HCT116 (cell line): ENCODE measurements at regions not wholly inside any gene's neighbourhood (a gene's known extent, or its start where the extent isn't known, plus 50 kb on each side); places are given as distances from the start of the nearest gene placed in this dataset.

Experiments used
- ATAC-seq: fragments of 200-7000 bp; cut with Tn5 transposase; 2 replicates; pipeline ENCODE4 v1.9.1; 2020; ENCODE audit warnings: mild to moderate bottlenecking, moderate library complexity
- BruUV-seq: library from RNA; stranded (reverse); fragments of 400-500 nt; replicated peaks from 2 replicates; lab custom pipeline; 2021; lab: Mats Ljungman, UMichigan
- CTCF ChIA-PET: fragments of 300-600 bp; sonication (Branson Sonifier 250); formaldehyde crosslinking; loops from one replicate; lab custom pipeline; 2021; ENCODE audit warnings: antibody characterized with exemption; lab: Charles Lee
- POLR2A ChIA-PET: fragments of 300-600, 350-600 bp; sonication (Branson Sonifier 250); formaldehyde crosslinking; loops from one replicate; lab custom pipeline; 2021; ENCODE audit warnings: antibody characterized with exemption; lab: Charles Lee
- RAD21 ChIA-PET, 2 experiments: fragments of 300-600 bp; sonication (Branson Sonifier 250); formaldehyde crosslinking; loops; one replicate each; lab custom pipeline; 2023; ENCODE audit warnings: low total read pairs in 2 of 2; ENCODE audit not compliant: uncharacterized antibody in 2 of 2, unreplicated experiment in 2 of 2, low non-redundant PET in 1 of 2; lab: Charles Lee
- DNase-seq: peaks from one replicate; pipeline ENCODE4 v3.0.0-alpha.2; 2010; ENCODE audit warnings: low read depth, low spot score
- H2AFZ ChIP-seq: fragments of 200-600 bp; shearing (Covaris generic), sonication (generic); 2 replicates; pipeline ENCODE4 v1.6.1; 2017; ENCODE audit warnings: low read depth, mixed run types, mixed read lengths, antibody characterized with exemption, low read length; ENCODE audit not compliant: poor library complexity, severe bottlenecking
- H3K27ac ChIP-seq: 2 replicates; pipeline ENCODE4 v1.5.1; 2012; ENCODE audit warnings: low read depth, low read length
- H3K27me3 ChIP-seq: fragments of 200-600 bp; sonication (generic); 2 replicates; pipeline ENCODE4 v1.6.1; 2016; ENCODE audit warnings: mixed run types, low read length, mixed read lengths; ENCODE audit not compliant: insufficient read depth
- H3K36me3 ChIP-seq, 2 experiments: fragments of 200-500 bp in 1 of 2; fragments of 200-600 bp in 1 of 2; sonication (Bioruptor generic) in 1 of 2; sonication (generic) in 1 of 2; 2 replicates each; pipeline versions ENCODE4 v1.5.1 to v1.6.1; 2014 to 2016; ENCODE audit warnings: low read length in 2 of 2, inconsistent platforms in 1 of 2, mixed read lengths in 1 of 2, mixed run types in 1 of 2; ENCODE audit not compliant: insufficient read depth in 2 of 2, control insufficient read depth in 1 of 2
- H3K4me1 ChIP-seq, 2 experiments: fragments of 200-600 bp in 1 of 2; sonication (generic) in 1 of 2; 2 replicates each; pipeline versions ENCODE4 v1.5.1 to v1.6.1; 2012 to 2017; ENCODE audit warnings: low read length in 2 of 2, inconsistent platforms in 1 of 2, mild to moderate bottlenecking in 1 of 2, mixed read lengths in 1 of 2, mixed run types in 1 of 2, moderate library complexity in 1 of 2; ENCODE audit not compliant: insufficient read depth in 2 of 2, control insufficient read depth in 1 of 2
- H3K4me2 ChIP-seq: fragments of 200-600 bp; sonication (generic); 2 replicates; pipeline ENCODE4 v1.6.1; 2017; ENCODE audit warnings: mixed run types, low read length, mixed read lengths
- H3K4me3 ChIP-seq, 2 experiments: fragments of 200-600 bp in 1 of 2; sonication (generic) in 1 of 2; replicated peaks in 1 of 2; 2 replicates each; pipeline ENCODE4 v1.5.1; 2011 to 2016; ENCODE audit warnings: low read length in 2 of 2, control low read depth in 1 of 2, low read depth in 1 of 2, mild to moderate bottlenecking in 1 of 2, mixed read lengths in 1 of 2, mixed run types in 1 of 2
- H3K79me2 ChIP-seq: fragments of 200-600 bp; sonication (generic); 2 replicates; pipeline ENCODE4 v1.6.1; 2017; ENCODE audit warnings: mild to moderate bottlenecking, mixed run types, low read length, moderate library complexity, mixed read lengths; ENCODE audit not compliant: insufficient read depth
- H3K9ac ChIP-seq: fragments of 200-600 bp; sonication (generic); 2 replicates; pipeline ENCODE4 v1.6.1; 2016; ENCODE audit warnings: low read length, mixed read lengths
- H3K9me2 ChIP-seq: fragments of 200-600 bp; sonication (generic), shearing (Covaris generic); 2 replicates; pipeline ENCODE4 v1.6.1; 2017; ENCODE audit warnings: mixed run types, mild to moderate bottlenecking, moderate library complexity; ENCODE audit not compliant: insufficient read depth
- H3K9me3 ChIP-seq, 2 experiments: fragments of 200-500 bp in 1 of 2; fragments of 200-600 bp in 1 of 2; sonication (Bioruptor generic) in 1 of 2; sonication (generic) in 1 of 2; 2 replicates each; pipeline ENCODE4 v1.6.1; 2014 to 2017; ENCODE audit warnings: low read length in 2 of 2, mixed read lengths in 2 of 2, inconsistent platforms in 1 of 2, low read depth in 1 of 2, mild to moderate bottlenecking in 1 of 2, mixed run types in 1 of 2, moderate library complexity in 1 of 2; ENCODE audit not compliant: control insufficient read depth in 1 of 2, insufficient read depth in 1 of 2
- H4K20me1 ChIP-seq: fragments of 200-600 bp; sonication (generic), shearing (Covaris generic); 2 replicates; pipeline ENCODE4 v1.6.1; 2017; ENCODE audit warnings: mixed run types, mild to moderate bottlenecking, moderate library complexity; ENCODE audit not compliant: insufficient read depth
- ATF3 ChIP-seq: IDR thresholded peaks from 2 replicates; pipeline ENCODE4 v1.6.1; 2012
- EZH2 ChIP-seq: fragments of 200-600 bp; sonication (generic); IDR thresholded peaks from 2 replicates; pipeline ENCODE4 v1.6.1; 2017; ENCODE audit warnings: antibody characterized with exemption, mixed run types
- EZH2phosphoT487 ChIP-seq: fragments of 200-600 bp; IDR thresholded peaks from 2 replicates; pipeline ENCODE4 v1.6.1; 2018; ENCODE audit warnings: antibody characterized with exemption, borderline replicate concordance
- FOSL1 ChIP-seq: IDR thresholded peaks from 2 replicates; pipeline ENCODE4 v1.6.1; 2012; ENCODE audit warnings: low read depth
- JUND ChIP-seq: IDR thresholded peaks from 2 replicates; pipeline ENCODE4 v1.6.1; 2012
- MAX ChIP-seq: IDR thresholded peaks from 2 replicates; pipeline ENCODE4 v1.6.1; 2012
- POLR2A ChIP-seq: IDR thresholded peaks from 2 replicates; pipeline ENCODE4 v1.7.0; 2011; ENCODE audit warnings: borderline replicate concordance; ENCODE audit not compliant: insufficient read depth, insufficient read length; ENCODE audit errors: extremely low read depth
- RAD21 ChIP-seq: IDR thresholded peaks from 2 replicates; pipeline ENCODE4 v1.6.1; 2012; ENCODE audit warnings: low read depth, mild to moderate bottlenecking
- REST ChIP-seq: IDR thresholded peaks from 2 replicates; pipeline ENCODE4 v1.6.1; 2012; ENCODE audit warnings: low read depth
- SIN3A ChIP-seq: IDR thresholded peaks from 2 replicates; pipeline ENCODE4 v1.6.1; 2012; ENCODE audit warnings: low read depth
- SP1 ChIP-seq: IDR thresholded peaks from 2 replicates; pipeline ENCODE4 v1.6.1; 2012; ENCODE audit warnings: low read depth
- YY1 ChIP-seq: IDR thresholded peaks from 2 replicates; pipeline ENCODE4 v1.6.1; 2011; ENCODE audit warnings: low read length, low read depth, moderate library complexity, mild to moderate bottlenecking; ENCODE audit not compliant: insufficient replicate concordance; ENCODE audit errors: extremely low read depth
- ZBTB33 ChIP-seq: IDR thresholded peaks from 2 replicates; pipeline ENCODE4 v1.6.1; 2011; ENCODE audit warnings: mild to moderate bottlenecking, low read length, moderate library complexity; ENCODE audit not compliant: insufficient replicate concordance; ENCODE audit errors: extremely low read depth
- ZNF274 ChIP-seq: fragments of 200-500 bp; sonication (Bioruptor generic); IDR thresholded peaks from 2 replicates; pipeline ENCODE4 v1.6.1; 2014; ENCODE audit warnings: mild to moderate bottlenecking, low read depth, low read length, inconsistent platforms
- intact Hi-C: fragments of 100-400 bp; cut with micrococcal nuclease; formaldehyde crosslinking; loops from 2 replicates; pipeline ENCODE4 v1.10.0; 2022
- TF ChIP-seq, protein P1 (sequence below), 3 experiments: fragments of 200-600 bp in 1 of 3; sonication (generic) in 1 of 3; IDR thresholded peaks in 2 of 3; conservative IDR thresholded peaks in 1 of 3; 2 replicates each; pipeline ENCODE4 v1.5.1; 2012 to 2017; ENCODE audit warnings: low read depth in 2 of 3, low read length in 2 of 3, antibody characterized with exemption in 1 of 3, borderline replicate concordance in 1 of 3, control low read depth in 1 of 3, mild to moderate bottlenecking in 1 of 3, mixed read lengths in 1 of 3, mixed run types in 1 of 3, moderate library complexity in 1 of 3; ENCODE audit not compliant: insufficient read depth in 1 of 3

DNA sequence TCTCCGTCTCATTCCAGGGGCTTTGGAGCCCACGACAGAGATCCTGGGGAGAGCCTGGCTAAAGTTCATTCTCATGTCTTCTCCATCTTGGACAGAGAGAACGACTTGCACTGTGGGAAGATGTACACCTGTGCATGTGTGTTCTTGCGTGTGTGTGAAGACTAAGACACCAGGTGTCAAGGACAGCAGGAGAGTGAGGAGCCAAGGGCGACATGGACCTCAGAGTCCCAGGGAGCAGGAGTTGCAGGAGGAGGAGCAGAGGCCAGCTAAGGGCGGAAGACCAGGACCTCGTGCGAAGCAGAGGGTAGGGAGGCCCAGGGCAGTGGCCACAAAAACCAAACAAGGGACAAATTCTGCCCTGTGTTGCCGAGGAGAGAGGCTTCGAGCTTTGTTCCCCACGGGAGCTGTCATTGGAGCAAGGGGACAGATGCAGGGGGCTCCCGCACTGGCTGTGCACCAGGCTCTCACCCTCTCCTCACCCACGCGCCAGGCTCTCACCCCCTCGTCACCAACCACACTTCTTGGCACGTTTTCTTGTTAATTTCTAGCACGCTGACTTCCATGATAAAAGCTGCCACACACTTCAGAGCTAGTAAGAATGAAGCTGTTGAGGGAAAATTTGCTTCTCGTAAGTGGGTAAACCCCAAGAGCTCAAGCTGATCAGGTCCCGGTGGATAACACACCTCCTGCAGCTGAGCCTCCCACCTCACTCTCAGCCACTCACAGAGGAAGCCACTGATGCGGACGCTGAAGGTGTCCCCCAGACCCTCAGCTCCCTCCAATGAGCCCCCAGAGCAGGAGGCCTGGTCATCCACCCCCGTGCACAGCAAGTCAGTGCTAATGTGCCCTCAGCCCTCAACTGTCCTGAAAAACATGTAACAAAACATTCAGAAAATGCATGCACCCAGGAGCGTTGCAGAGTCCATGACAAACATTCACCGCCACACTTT, 62.6 kb downstream of the DLL1 start:
- Histone ChIP-seq H3K9me2 (no peaks in the 10 kb centered on the region), H2AFZ (no peak overlapping the region), H3K79me2 (no peaks in the 10 kb centered on the region), H3K4me2 (no peak overlapping the region), H3K9ac (no peak overlapping the region), H3K36me3 (no peaks in the 10 kb centered on the region), H3K4me3 (no peak overlapping the region), H3K27me3 (no peaks in the 10 kb centered on the region), H3K27ac (no peak overlapping the region), H3K4me1 (no peaks in the 10 kb centered on the region), H4K20me1 (no peaks in the 10 kb centered on the region), H3K9me3 (no peaks in the 10 kb centered on the region)
- no TSS peak for BruUV-seq
- CTCF ChIA-PET = no interaction called here
- no peak for TF ChIP-seq YY1
- no peak for TF ChIP-seq SIN3A
- no peak for TF ChIP-seq ATF3
- TF ChIP-seq RAD21 = no peak
- TF ChIP-seq SP1 = no peak
- TF ChIP-seq, protein P1, sequence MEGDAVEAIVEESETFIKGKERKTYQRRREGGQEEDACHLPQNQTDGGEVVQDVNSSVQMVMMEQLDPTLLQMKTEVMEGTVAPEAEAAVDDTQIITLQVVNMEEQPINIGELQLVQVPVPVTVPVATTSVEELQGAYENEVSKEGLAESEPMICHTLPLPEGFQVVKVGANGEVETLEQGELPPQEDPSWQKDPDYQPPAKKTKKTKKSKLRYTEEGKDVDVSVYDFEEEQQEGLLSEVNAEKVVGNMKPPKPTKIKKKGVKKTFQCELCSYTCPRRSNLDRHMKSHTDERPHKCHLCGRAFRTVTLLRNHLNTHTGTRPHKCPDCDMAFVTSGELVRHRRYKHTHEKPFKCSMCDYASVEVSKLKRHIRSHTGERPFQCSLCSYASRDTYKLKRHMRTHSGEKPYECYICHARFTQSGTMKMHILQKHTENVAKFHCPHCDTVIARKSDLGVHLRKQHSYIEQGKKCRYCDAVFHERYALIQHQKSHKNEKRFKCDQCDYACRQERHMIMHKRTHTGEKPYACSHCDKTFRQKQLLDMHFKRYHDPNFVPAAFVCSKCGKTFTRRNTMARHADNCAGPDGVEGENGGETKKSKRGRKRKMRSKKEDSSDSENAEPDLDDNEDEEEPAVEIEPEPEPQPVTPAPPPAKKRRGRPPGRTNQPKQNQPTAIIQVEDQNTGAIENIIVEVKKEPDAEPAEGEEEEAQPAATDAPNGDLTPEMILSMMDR (IDR thresholded peaks at IDR 0.05 in 2 of 3, conservative IDR thresholded peaks at IDR 0.05 in 1 of 3; ENCODE audit: borderline replicate concordance in 1 of 3, insufficient read depth in 1 of 3, low read depth in 2 of 3, low read length in 2 of 3) = no peak
- TF ChIP-seq EZH2phosphoT487 = no peak
- TF ChIP-seq POLR2A = no peak
- TF ChIP-seq JUND = no peak
- no peak for TF ChIP-seq FOSL1
- TF ChIP-seq MAX = no peak
- no peak for TF ChIP-seq ZNF274
- TF ChIP-seq REST = no peak
- TF ChIP-seq EZH2 = no peak
- no peak for TF ChIP-seq ZBTB33
- POLR2A ChIA-PET = no interaction called here
- ATAC-seq = no peak
- intact Hi-C loops = no loop called here
- RAD21 ChIA-PET = no interaction called here
- no peak for DNase-seq
